ENCODE measurements at regions not wholly inside any gene's neighbourhood (a gene's known extent, or its start where the extent isn't known, plus 50 kb on each side); places are given as distances from the start of the nearest gene placed in this dataset.

GRCh38 chr6:88456221-88456859, 290.2 kb upstream of the CNR1 start:
- no peak for TF ChIP-seq CTCF (IDR thresholded peaks at IDR 0.05)
- no peak for TF ChIP-seq REST (IDR thresholded peaks at IDR 0.05; ENCODE audit: insufficient read depth in 1 of 2, low read depth in 2 of 2, low read length in 1 of 2)
